ENCODE measurements at regions not wholly inside any gene's neighbourhood (a gene's known extent, or its start where the extent isn't known, plus 50 kb on each side); places are given as distances from the start of the nearest gene placed in this dataset.
A peak's percentile ranks its signal among the peaks of the same experiment; 100 is the strongest.

- Mint-ChIP-seq H3K4me3 (no peak overlapping the region), H3K27me3 (peaks cover 3% of the 10 kb centered on the region in 2 donors), H3K27ac (no peak overlapping the region), H3K4me1 (no peaks in the 10 kb centered on the region), H3K36me3 (no peaks in the 10 kb centered on the region), H3K9me3 (no peaks in the 10 kb centered on the region)
- Histone ChIP-seq H3K27ac (ENCODE audit: low read depth, low read length) (no peak overlapping the region), H3K9me3 (ENCODE audit: low read length) (no peaks in the 10 kb centered on the region), H3K36me3 (ENCODE audit: insufficient read depth, low read length) (no peaks in the 10 kb centered on the region), H3K4me1 (ENCODE audit: insufficient read depth, low read length) (no peaks in the 10 kb centered on the region), H3K4me3 (ENCODE audit: low read length) (no peak overlapping the region), H3K27me3 (ENCODE audit: insufficient read depth, low read length, poor library complexity, severe bottlenecking) (no peaks in the 10 kb centered on the region)
- ChIA-PET POLR2A (no interaction called here), CTCF (no interaction called here)
- DNase-seq, result no peak
Measured at GRCh38 chr13:47025791-47026447, 129.1 kb upstream of the HTR2A start.

- no peak for DNase-seq
- Mint-ChIP-seq H3K27me3 (peaks cover 3 to 6% of the 10 kb centered on the region in 2 donors), H3K4me1 (no peaks in the 10 kb centered on the region), H3K4me3 (no peak overlapping the region), H3K36me3 (no peaks in the 10 kb centered on the region), H3K27ac (no peak overlapping the region), H3K9me3 (peaks cover 0 to 7% (median 3%) of the 10 kb centered on the region in 5 donors)
- no peak overlapping the region for H3K4me3 ChIP-seq (ENCODE audit: low read length)
- H3K36me3 ChIP-seq (ENCODE audit: insufficient read depth, low read length), result no peaks in the 10 kb centered on the region
- ChIA-PET POLR2A (no interaction called here), CTCF (no interaction called here)
- H3K27ac ChIP-seq (ENCODE audit: low read depth, low read length), result no peak overlapping the region
- no peaks in the 10 kb centered on the region for H3K27me3 ChIP-seq (ENCODE audit: insufficient read depth, low read length, poor library complexity, severe bottlenecking)
- H3K9me3 ChIP-seq (ENCODE audit: low read length), result no peaks in the 10 kb centered on the region
- no peaks in the 10 kb centered on the region for H3K4me1 ChIP-seq (ENCODE audit: insufficient read depth, low read length)
Measured at GRCh38 chr13:47019977-47020376, 123.1 kb upstream of the HTR2A start.

- H3K9me3 Mint-ChIP-seq, result peaks cover 0 to 7% (median 3%) of the 10 kb centered on the region in 5 donors
- no peaks in the 10 kb centered on the region for H3K36me3 Mint-ChIP-seq
Measured at GRCh38 chr13:47017476-47017875, 120.6 kb upstream of the HTR2A start.

GRCh38 chr13:47008318-47008717 is 111.5 kb upstream of the HTR2A start:
- Histone ChIP-seq H3K27me3 (ENCODE audit: insufficient read depth, low read length, poor library complexity, severe bottlenecking) (no peaks in the 10 kb centered on the region), H3K4me3 (ENCODE audit: low read length) (no peak overlapping the region), H3K27ac (ENCODE audit: low read depth, low read length) (no peak overlapping the region), H3K36me3 (ENCODE audit: insufficient read depth, low read length) (no peaks in the 10 kb centered on the region), H3K4me1 (ENCODE audit: insufficient read depth, low read length) (no peaks in the 10 kb centered on the region), H3K9me3 (ENCODE audit: low read length) (no peaks in the 10 kb centered on the region)
- Mint-ChIP-seq H3K36me3 (no peaks in the 10 kb centered on the region), H3K4me1 (no peaks in the 10 kb centered on the region), H3K4me3 (no peak overlapping the region), H3K9me3 (peaks cover 0 to 2% (median 0%) of the 10 kb centered on the region in 5 donors), H3K27ac (no peak overlapping the region), H3K27me3 (peaks cover 0 to 6% of the 10 kb centered on the region in 2 donors)
- no peak for DNase-seq
- POLR2A ChIA-PET, result no interaction called here
- CTCF ChIA-PET, result no interaction called here

More at GRCh38 chr13:47017476-47017875, 120.6 kb upstream of the HTR2A start:
- Histone ChIP-seq H3K36me3 (ENCODE audit: insufficient read depth, low read length) (no peaks in the 10 kb centered on the region), H3K9me3 (ENCODE audit: low read length) (no peaks in the 10 kb centered on the region), H3K4me1 (ENCODE audit: insufficient read depth, low read length) (no peaks in the 10 kb centered on the region), H3K27me3 (ENCODE audit: insufficient read depth, low read length, poor library complexity, severe bottlenecking) (no peaks in the 10 kb centered on the region), H3K4me3 (ENCODE audit: low read length) (no peak overlapping the region), H3K27ac (ENCODE audit: low read depth, low read length) (no peak overlapping the region)
- peaks cover 0 to 5% of the 10 kb centered on the region in 2 donors for H3K27me3 Mint-ChIP-seq
- POLR2A ChIA-PET, result no interaction called here
- no peak for DNase-seq
- no peak overlapping the region for H3K4me3 Mint-ChIP-seq
- CTCF ChIA-PET, result no interaction called here
- no peak overlapping the region for H3K27ac Mint-ChIP-seq
- H3K4me1 Mint-ChIP-seq, result no peaks in the 10 kb centered on the region

GRCh38 chr13:47005756-47006414 is 109.0 kb upstream of the HTR2A start:
- POLR2A ChIA-PET, result no interaction called here
- Histone ChIP-seq H3K4me1 (ENCODE audit: insufficient read depth, low read length) (no peaks in the 10 kb centered on the region), H3K27ac (ENCODE audit: low read depth, low read length) (no peak overlapping the region), H3K4me3 (ENCODE audit: low read length) (no peak overlapping the region), H3K27me3 (ENCODE audit: insufficient read depth, low read length, poor library complexity, severe bottlenecking) (no peaks in the 10 kb centered on the region), H3K9me3 (ENCODE audit: low read length) (no peaks in the 10 kb centered on the region), H3K36me3 (ENCODE audit: insufficient read depth, low read length) (no peaks in the 10 kb centered on the region)
- H3K9me3 Mint-ChIP-seq, result peaks cover 0 to 2% (median 0%) of the 10 kb centered on the region in 5 donors
- H3K36me3 Mint-ChIP-seq, result no peaks in the 10 kb centered on the region
- DNase-seq, result no peak
- H3K27me3 Mint-ChIP-seq, result peaks cover 3 to 11% of the 10 kb centered on the region in 2 donors
- no peak overlapping the region for H3K27ac Mint-ChIP-seq
- no peaks in the 10 kb centered on the region for H3K4me1 Mint-ChIP-seq
- no peak overlapping the region for H3K4me3 Mint-ChIP-seq
- CTCF ChIA-PET, result no interaction called here

- H3K4me3 Mint-ChIP-seq, result no peak overlapping the region
- Histone ChIP-seq H3K4me3 (ENCODE audit: low read length) (no peak overlapping the region), H3K36me3 (ENCODE audit: insufficient read depth, low read length) (no peaks in the 10 kb centered on the region), H3K9me3 (ENCODE audit: low read length) (no peaks in the 10 kb centered on the region), H3K4me1 (ENCODE audit: insufficient read depth, low read length) (no peaks in the 10 kb centered on the region), H3K27me3 (ENCODE audit: insufficient read depth, low read length, poor library complexity, severe bottlenecking) (no peaks in the 10 kb centered on the region), H3K27ac (ENCODE audit: low read depth, low read length) (no peak overlapping the region)
- no peak for DNase-seq
- H3K27me3 Mint-ChIP-seq, result peaks cover 3 to 11% of the 10 kb centered on the region in 2 donors
- no peak overlapping the region for H3K27ac Mint-ChIP-seq
- ChIA-PET POLR2A (no interaction called here), CTCF (no interaction called here)
- no peaks in the 10 kb centered on the region for H3K36me3 Mint-ChIP-seq
- H3K9me3 Mint-ChIP-seq, result peaks cover 0 to 2% (median 0%) of the 10 kb centered on the region in 5 donors
- H3K4me1 Mint-ChIP-seq, result no peaks in the 10 kb centered on the region
Measured at GRCh38 chr13:47004540-47004939, 107.7 kb upstream of the HTR2A start.

GRCh38 chr13:47004027-47004426 is 107.2 kb upstream of the HTR2A start:
- H3K4me3 Mint-ChIP-seq, result no peak overlapping the region
- no peaks in the 10 kb centered on the region for H3K36me3 Mint-ChIP-seq
- Histone ChIP-seq H3K4me1 (ENCODE audit: insufficient read depth, low read length) (no peaks in the 10 kb centered on the region), H3K4me3 (ENCODE audit: low read length) (no peak overlapping the region), H3K36me3 (ENCODE audit: insufficient read depth, low read length) (no peaks in the 10 kb centered on the region), H3K27ac (ENCODE audit: low read depth, low read length) (no peak overlapping the region), H3K9me3 (ENCODE audit: low read length) (no peaks in the 10 kb centered on the region), H3K27me3 (ENCODE audit: insufficient read depth, low read length, poor library complexity, severe bottlenecking) (no peaks in the 10 kb centered on the region)
- POLR2A ChIA-PET, result no interaction called here
- H3K27ac Mint-ChIP-seq, result no peak overlapping the region
- peaks cover 3 to 11% of the 10 kb centered on the region in 2 donors for H3K27me3 Mint-ChIP-seq
- no peak for DNase-seq
- CTCF ChIA-PET, result no interaction called here
- H3K9me3 Mint-ChIP-seq, result peaks cover 0 to 2% (median 0%) of the 10 kb centered on the region in 5 donors
- H3K4me1 Mint-ChIP-seq, result no peaks in the 10 kb centered on the region

GRCh38 chr13:47000165-47000564 is 103.3 kb upstream of the HTR2A start:
- no peaks in the 10 kb centered on the region for H3K4me1 Mint-ChIP-seq
- no peak overlapping the region for H3K4me3 Mint-ChIP-seq
- no peak for DNase-seq
- no peaks in the 10 kb centered on the region for H3K27me3 ChIP-seq (ENCODE audit: insufficient read depth, low read length, poor library complexity, severe bottlenecking)
- POLR2A ChIA-PET, result no interaction called here
- H3K36me3 Mint-ChIP-seq, result no peaks in the 10 kb centered on the region
- peaks cover 7% of the 10 kb centered on the region in 2 donors for H3K27me3 Mint-ChIP-seq
- H3K36me3 ChIP-seq (ENCODE audit: insufficient read depth, low read length), result no peaks in the 10 kb centered on the region
- no peak overlapping the region for H3K27ac ChIP-seq (ENCODE audit: low read depth, low read length)
- H3K9me3 Mint-ChIP-seq, result peaks cover 0 to 2% (median 0%) of the 10 kb centered on the region in 5 donors
- CTCF ChIA-PET, result no interaction called here
- H3K27ac Mint-ChIP-seq, result peak overlapping the region in 1 of 8 donors; percentile 21
- no peaks in the 10 kb centered on the region for H3K9me3 ChIP-seq (ENCODE audit: low read length)
- H3K4me1 ChIP-seq (ENCODE audit: insufficient read depth, low read length), result no peaks in the 10 kb centered on the region
- H3K4me3 ChIP-seq (ENCODE audit: low read length), result no peak overlapping the region

Data from CD8-positive, alpha-beta memory T cell (primary cell).